Pons (tissue), 1 donor: ENCODE measurements at regions not wholly inside any gene's neighbourhood (a gene's known extent, or its start where the extent isn't known, plus 50 kb on each side); places are given as distances from the start of the nearest gene placed in this dataset.
"Not testable (repeated sequence)": the region's sequence is repeated elsewhere in the genome, so short reads cannot be mapped to it uniquely, and the experiment has no call there.

Source experiments
- DNase-seq: peaks from one replicate; pipeline ENCODE4 v3.0.0-alpha.2; 2016; ENCODE audit warnings: low spot score

DNA sequence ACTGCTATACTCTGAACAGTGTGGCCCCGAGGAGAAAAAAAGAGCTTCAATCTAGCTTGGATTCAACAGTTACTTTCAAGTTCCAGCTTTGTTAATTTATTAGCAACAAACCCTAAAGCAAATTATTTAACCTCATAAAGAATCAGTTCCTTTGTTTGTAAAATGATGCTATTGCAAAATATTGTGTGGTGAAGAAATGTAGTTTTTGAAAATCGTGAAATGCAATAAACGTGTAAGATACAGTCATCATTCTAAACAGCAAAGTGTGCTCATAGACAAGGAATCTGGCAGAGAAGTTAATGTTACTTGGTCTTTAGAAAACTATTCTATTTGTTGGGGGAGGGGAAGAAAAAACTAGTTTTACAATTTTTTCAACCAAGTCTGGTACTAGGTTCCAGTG lies 297.6 kb upstream of the ADGRL4 start:
- DNase-seq = no peak

DNA sequence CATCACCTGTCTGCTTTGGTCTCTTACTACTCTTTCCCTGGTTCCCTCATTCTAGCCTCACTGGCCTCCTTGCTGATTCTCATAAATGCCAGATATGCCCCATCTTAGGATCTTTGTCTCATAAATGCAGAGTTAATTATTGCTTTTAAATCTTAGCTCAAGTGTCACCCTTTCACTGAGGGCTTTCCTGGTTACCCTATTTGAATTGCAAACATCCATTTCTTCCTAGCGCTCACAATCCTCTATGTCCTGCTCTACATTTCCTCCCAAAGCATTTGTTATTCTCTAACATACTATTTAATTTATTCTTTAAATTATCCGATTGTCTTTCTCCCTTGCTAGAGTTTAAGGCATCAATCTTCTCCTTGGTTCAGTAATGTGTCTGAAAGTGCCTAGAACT lies 296.5 kb upstream of the ADGRL4 start:
- no peak for DNase-seq

- DNase-seq = no peak
These were observed 295.9 kb upstream of the ADGRL4 start for GRCh38 chr1:79302380-79302930.

- no peak for DNase-seq
These were observed 289.4 kb upstream of the ADGRL4 start for GRCh38 chr1:79295967-79296366.

GRCh38 chr1:79293611-79294010 lies 287.1 kb upstream of the ADGRL4 start:
- no peak for DNase-seq

DNA sequence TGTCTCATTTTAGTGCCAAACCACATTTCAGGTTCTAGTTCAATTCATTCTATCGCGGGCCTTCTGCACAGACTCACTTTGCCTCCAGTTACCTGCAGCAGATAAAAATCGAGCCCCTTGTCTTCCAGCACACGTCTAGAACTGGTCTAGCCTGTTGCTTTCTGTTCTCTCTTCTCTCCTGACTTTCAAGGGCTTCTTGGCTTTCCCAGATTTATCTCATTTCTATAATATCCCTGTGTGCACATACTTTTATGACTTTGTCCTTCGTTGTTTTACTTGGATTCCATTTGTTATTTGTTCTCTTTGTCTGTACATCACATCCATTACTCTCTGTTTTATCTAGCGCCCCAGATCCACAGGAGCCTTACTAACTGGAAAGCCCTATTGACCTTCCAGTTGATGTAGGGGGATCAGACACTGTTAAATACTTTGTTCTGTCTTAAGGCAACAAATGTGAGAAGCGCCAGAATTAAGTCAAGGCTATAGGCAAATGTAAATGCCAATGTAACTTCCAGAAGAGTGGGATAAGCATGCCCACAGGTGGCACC lies 284.5 kb upstream of the ADGRL4 start:
- no peak for DNase-seq

GRCh38 chr1:79287982-79288381 lies 281.5 kb upstream of the ADGRL4 start:
- DNase-seq = no peak

DNA sequence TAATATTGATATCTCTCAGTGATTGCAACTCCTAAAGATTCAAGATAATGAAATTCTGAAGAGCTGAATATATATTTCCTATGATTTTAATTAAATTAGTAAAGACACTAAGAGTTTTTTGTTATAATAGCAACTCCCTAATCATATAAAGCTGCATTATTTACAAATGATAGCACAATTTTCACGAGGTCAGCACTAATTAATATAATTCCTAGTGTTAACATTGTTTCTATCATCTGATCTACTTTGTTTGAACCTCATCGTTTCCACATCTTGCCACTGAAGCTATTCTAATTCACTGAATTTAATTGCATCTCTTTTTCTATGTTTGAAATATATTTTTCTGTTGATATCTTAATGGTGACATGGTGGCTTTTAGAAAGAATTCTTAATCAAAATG lies 279.1 kb upstream of the ADGRL4 start:
- DNase-seq = no peak

DNA sequence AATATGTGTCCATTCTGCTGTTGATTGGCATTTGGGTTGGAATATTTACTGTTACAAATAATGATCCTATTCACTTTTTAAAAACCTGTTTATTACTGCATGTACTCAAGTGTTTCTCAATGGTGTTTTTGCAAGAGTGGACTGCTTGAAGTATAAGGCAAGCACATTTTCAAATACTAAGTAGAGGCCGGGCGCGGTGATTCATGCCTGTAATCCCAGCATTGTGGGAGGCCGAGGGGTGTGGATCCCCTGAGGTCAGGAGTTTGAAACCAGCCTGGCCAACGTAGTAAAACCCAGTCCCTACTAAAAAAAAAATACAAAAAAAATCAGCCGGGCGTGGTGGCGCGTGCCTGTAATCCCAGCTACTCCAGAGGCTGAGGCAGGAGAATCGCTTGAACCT lies 276.9 kb upstream of the ADGRL4 start:
- DNase-seq = no peak

- DNase-seq = no peak
These were observed 274.9 kb upstream of the ADGRL4 start for GRCh38 chr1:79281442-79281841.

DNA sequence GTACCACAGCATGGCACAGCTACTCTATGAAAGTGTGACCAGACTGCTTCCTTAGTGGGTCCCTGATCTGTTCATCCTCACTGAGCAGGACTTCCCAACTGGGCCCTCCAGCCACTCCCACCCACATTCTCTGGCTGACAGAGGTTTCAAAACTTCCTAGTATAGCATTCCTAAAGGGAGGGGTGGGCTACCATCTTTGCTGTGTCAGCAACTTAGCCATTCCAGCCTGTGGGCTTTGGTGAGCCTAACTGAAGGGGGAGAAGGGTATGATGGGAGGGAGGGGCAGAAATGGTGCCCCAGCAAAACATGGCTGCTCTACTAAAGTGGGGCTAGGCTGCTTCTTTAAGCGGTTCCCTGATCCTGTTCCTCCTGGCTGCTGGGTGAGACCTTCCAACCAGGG lies 265.2 kb upstream of the ADGRL4 start:
- no peak for DNase-seq

DNA sequence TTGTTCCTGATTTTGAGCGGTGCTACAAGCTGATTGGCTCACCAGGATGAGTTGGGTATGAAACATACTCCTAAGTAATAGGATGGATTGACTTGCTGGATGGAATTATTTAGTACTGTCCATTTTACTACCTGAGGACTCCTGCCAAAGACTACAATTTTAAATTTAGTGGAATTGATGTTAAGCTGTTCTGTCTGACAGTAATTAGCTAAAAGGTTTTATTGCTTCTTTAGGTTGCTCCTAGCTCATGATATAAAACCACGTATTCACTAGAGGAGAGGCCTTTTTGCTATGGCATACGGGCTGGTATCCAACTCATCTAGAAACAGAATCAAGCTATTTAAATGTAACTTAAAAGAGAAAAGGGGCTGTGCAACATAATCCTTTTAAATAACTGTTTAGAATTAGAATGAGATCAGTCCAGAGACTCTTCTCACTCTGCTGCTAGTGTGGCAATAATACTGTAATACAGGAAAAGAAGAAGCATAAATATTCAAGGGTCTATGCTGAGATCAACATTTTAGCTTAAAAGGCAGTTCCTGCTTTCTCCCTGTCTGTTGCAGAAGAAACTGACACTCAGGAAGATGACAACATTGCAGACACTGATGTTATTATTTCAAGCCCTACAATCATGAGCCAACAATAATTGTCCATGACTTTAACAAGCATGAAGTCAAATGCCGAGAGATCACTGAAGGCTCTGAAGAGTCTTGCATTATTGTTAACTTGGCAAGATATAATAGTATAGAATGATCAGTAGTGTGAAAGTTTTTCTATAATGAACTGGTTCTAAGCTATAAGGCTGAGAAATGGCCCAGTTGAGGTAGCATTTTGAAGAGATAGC lies 258.7 kb upstream of the ADGRL4 start:
- no peak for DNase-seq

DNA sequence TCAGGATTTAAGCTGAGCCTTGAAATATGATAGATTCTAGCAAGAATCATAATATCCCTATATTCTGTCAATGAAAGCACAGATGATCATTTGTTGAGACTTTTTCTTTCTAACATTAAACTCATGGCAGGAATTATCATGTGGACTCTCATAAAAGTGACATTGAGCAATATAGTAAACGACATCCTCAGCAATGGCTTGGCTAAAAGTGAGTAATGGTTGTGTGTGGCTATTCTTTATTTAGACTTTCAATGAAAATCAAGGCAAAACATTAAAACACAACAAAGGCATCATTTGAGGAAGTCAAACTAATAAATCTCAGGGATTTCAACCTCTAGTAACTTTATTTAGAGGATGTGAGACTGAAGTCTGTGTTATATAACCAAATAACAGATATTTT lies 257.8 kb upstream of the ADGRL4 start:
- DNase-seq = no peak

DNA sequence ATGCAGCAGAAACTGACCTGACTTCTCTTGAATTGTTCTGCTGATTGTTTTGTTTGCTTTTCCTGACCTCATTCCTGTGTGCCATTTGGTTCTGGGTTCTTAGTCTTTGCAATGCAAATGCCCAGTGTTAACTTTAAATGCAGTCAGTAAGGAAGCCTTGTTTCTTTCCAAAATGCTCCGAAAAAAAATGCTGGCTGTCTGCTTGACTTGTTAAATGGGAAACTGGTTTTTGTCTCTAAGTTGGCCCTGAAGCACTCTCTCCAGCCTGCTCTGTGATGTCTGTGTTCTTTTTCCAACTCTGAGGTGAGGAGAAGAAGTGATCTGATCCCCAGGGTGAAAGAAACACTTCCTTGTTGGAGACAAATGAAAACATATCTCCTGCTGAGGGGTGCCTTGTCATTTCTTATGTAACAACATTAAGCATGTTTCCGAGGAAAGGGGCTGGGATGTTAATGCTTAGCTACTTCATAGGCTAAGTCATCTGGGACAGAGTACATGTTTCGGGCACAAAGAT lies 256.3 kb upstream of the ADGRL4 start:
- peak; percentile 28 for DNase-seq

GRCh38 chr1:79259390-79260336 lies 253.1 kb upstream of the ADGRL4 start:
- DNase-seq = peak; percentile 34

- DNase-seq = no peak
These were observed 248.9 kb upstream of the ADGRL4 start for GRCh38 chr1:79255421-79255820.

DNA sequence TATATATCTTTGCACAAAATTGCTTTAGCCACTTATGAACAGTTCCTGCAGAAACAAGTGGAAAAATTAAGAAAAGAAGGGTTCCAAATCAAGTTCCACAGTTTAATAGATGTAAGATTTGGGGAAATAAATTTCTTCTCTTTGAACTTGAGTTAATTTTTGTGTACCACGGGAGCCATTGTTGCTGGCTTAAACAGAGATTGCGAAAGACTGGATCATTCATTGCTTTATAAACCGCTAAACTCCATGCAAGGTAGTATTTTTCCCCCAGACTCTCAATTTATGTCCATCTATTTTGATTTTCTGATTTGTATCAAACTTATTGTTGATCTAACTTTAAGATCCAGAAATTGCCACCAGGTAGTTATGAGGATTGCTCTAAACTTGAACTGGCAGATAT lies 246.1 kb upstream of the ADGRL4 start:
- DNase-seq = no peak

- DNase-seq = no peak
These were observed 233.3 kb upstream of the ADGRL4 start for GRCh38 chr1:79239840-79240239.

GRCh38 chr1:79235301-79236002 lies 228.9 kb upstream of the ADGRL4 start:
- no peak for DNase-seq

DNA sequence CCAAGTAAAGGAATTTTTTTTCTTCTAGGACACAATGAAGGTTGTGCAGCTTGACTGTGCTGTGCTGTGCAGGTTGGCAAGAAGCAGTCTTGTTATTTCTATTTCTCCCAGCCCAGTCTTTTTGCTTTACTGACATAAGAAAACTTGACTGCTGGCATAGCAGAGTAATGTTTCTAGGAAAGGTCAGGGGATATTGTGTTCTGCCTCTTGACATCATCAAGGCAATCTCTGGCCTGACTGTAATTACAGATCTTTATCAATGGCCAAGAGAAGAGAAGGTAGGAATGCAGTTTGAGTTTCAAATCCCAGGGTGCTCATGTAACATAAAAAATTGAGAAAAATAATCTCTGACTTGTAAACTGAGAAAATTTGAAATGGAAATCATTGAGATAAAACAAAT lies 226.3 kb upstream of the ADGRL4 start:
- no peak for DNase-seq

- not testable (repeated sequence) for DNase-seq
These were observed 224.2 kb upstream of the ADGRL4 start for GRCh38 chr1:79230751-79231150.

DNA sequence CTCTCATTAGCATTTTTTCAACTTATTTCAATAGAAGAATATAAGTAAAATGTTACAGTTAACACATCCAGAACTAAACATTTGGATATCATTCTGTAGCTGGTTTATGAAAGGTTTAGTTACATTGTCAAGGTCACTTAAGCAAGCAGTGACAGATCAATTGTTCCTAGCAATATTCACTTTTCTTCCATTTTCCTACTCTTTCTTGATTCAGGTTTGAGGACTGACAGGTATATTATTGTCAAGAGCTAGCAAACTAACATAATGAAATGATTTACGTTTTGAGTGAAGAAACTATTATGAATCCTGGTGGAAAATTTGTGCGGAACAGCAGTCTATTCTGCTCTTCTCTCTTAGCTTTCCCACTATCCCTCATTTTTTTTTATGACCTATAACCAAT lies 220.4 kb upstream of the ADGRL4 start:
- DNase-seq = no peak
